ENCODE measurements at regions not wholly inside any gene's neighbourhood (a gene's known extent, or its start where the extent isn't known, plus 50 kb on each side); places are given as distances from the start of the nearest gene placed in this dataset.

DNA sequence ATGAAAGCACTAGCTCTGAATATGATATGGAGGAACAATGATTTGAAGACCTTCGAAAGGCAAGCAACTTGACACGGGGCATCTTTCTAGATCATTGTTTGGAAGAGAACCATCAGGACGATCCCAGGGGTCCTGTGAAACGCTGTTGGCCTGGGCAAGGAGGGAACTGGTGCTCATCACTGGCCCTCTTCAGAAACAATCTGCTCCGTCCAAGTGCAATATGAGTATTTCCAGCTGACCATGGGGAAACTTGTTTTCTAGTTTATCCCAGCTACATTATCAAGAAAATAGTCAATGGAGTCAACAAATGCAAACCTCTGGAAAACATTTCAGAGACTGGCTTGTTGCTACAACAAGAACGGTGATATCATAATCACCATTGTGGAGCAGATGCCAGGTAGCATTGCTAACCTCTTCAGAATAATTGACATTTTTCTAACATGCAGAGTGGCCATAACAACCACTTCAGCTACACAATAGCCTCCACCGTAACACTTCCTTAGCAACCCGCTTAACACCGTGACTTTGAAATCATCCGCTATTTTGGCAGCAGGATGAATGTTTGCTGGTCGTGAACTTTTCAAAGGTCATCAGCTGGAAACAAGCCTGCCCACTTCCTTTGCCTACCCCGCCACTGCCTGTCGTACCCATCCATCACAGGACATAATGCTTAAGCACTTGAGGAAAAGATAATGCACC lies 112.0 kb upstream of the PDE10A start:
- Histone ChIP-seq H3F3A (ENCODE audit: insufficient read depth) (no peaks in the 10 kb centered on the region), H3K36me3 (ENCODE audit: low read depth) (no peaks in the 10 kb centered on the region), H3K4me1 (ENCODE audit: insufficient read depth) (no peaks in the 10 kb centered on the region), H3K27ac (no peak overlapping the region), H3K4me2 (ENCODE audit: unreplicated experiment) (no peak overlapping the region), H3K27me3 (replicated peaks; ENCODE audit: insufficient read depth) (no peaks in the 10 kb centered on the region), H2AFZ (no peak overlapping the region), H3K4me3 (no peak overlapping the region), H4K20me1 (ENCODE audit: insufficient read depth) (no peaks in the 10 kb centered on the region), H3K9ac (no peak overlapping the region), H3K79me2 (ENCODE audit: insufficient read depth) (no peaks in the 10 kb centered on the region), H3K9me3 (ENCODE audit: low read depth) (no peaks in the 10 kb centered on the region), H3K9me2 (ENCODE audit: insufficient read depth) (no peaks in the 10 kb centered on the region)
- TF ChIP-seq EZH2 (IDR thresholded peaks at IDR 0.05; ENCODE audit: insufficient read depth, poor library complexity, severe bottlenecking) (no peak), EZH2phosphoT487 (IDR thresholded peaks at IDR 0.05; ENCODE audit: insufficient read depth, low read depth) (no peak)
- 13 to 15% methylated on average over 13 of the region's 13 CpGs for WGBS, 2 experiments (ENCODE audit: low coverage in 1 of 2, low lambda C conversion rate in 2 of 2, missing lambda C conversion rate in 2 of 2)
- DNase-seq = no peak
- in situ Hi-C loops (cut with MboI) = no loop called here

- no peaks in the 10 kb centered on the region for H3K79me2 ChIP-seq (ENCODE audit: insufficient read depth)
- no peaks in the 10 kb centered on the region for H3K9me2 ChIP-seq (ENCODE audit: insufficient read depth)
- no peaks in the 10 kb centered on the region for H3F3A ChIP-seq (ENCODE audit: insufficient read depth)
- no peaks in the 10 kb centered on the region for H3K4me1 ChIP-seq (ENCODE audit: insufficient read depth)
- no peak overlapping the region for H3K4me2 ChIP-seq (ENCODE audit: unreplicated experiment)
- H3K4me3 ChIP-seq = no peak overlapping the region
- in situ Hi-C loops (cut with MboI) = no loop called here
- no peak overlapping the region for H3K27ac ChIP-seq
- no peaks in the 10 kb centered on the region for H3K36me3 ChIP-seq (ENCODE audit: low read depth)
- TF ChIP-seq EZH2 (IDR thresholded peaks at IDR 0.05; ENCODE audit: insufficient read depth, poor library complexity, severe bottlenecking) (no peak), EZH2phosphoT487 (IDR thresholded peaks at IDR 0.05; ENCODE audit: insufficient read depth, low read depth) (no peak)
- DNase-seq = no peak
- H2AFZ ChIP-seq = no peak overlapping the region
- H3K27me3 ChIP-seq (replicated peaks; ENCODE audit: insufficient read depth) = no peaks in the 10 kb centered on the region
- WGBS, 2 experiments (ENCODE audit: low coverage in 1 of 2, low lambda C conversion rate in 2 of 2, missing lambda C conversion rate in 2 of 2) = 41 to 49% methylated on average over 14 of the region's 14 CpGs
- no peaks in the 10 kb centered on the region for H3K9me3 ChIP-seq (ENCODE audit: low read depth)
- H3K9ac ChIP-seq = no peak overlapping the region
- no peaks in the 10 kb centered on the region for H4K20me1 ChIP-seq (ENCODE audit: insufficient read depth)
Observed at GRCh38 chr6:165770397-165771082, 107.5 kb upstream of the PDE10A start.

DNA sequence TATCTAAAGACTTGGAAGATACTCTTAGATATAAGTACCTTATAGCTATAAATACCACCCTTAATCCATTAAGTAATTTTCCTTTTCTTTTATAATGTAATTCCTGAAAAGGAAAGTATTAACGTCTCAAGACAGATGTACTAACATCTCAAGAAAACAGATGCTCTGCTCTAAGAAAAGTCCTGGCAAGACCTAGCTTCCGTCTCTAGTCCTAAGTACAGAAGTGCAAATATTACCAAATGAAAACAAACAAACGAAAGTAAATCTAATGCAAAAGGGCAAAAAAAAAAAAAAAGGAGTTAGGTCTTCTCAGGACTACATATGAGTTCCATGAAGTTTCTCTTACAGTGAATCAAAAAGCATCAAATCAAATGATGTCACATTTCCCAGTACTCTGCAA lies 106.8 kb upstream of the PDE10A start:
- no peak overlapping the region for H3K4me2 ChIP-seq (ENCODE audit: unreplicated experiment)
- H4K20me1 ChIP-seq (ENCODE audit: insufficient read depth) = no peaks in the 10 kb centered on the region
- H3K36me3 ChIP-seq (ENCODE audit: low read depth) = no peaks in the 10 kb centered on the region
- H3K4me1 ChIP-seq (ENCODE audit: insufficient read depth) = no peaks in the 10 kb centered on the region
- in situ Hi-C loops (cut with MboI) = no loop called here
- H3K27ac ChIP-seq = no peak overlapping the region
- H3K4me3 ChIP-seq = no peak overlapping the region
- DNase-seq = no peak
- WGBS, 2 experiments (ENCODE audit: low coverage in 1 of 2, low lambda C conversion rate in 2 of 2, missing lambda C conversion rate in 2 of 2) = 7 to 9% methylated on average over 3 of the region's 3 CpGs
- no peak for TF ChIP-seq EZH2phosphoT487 (IDR thresholded peaks at IDR 0.05; ENCODE audit: insufficient read depth, low read depth)
- no peak for TF ChIP-seq EZH2 (IDR thresholded peaks at IDR 0.05; ENCODE audit: insufficient read depth, poor library complexity, severe bottlenecking)
- no peaks in the 10 kb centered on the region for H3K79me2 ChIP-seq (ENCODE audit: insufficient read depth)
- no peak overlapping the region for H3K9ac ChIP-seq
- H2AFZ ChIP-seq = no peak overlapping the region
- H3K27me3 ChIP-seq (replicated peaks; ENCODE audit: insufficient read depth) = no peaks in the 10 kb centered on the region
- H3F3A ChIP-seq (ENCODE audit: insufficient read depth) = no peaks in the 10 kb centered on the region
- no peaks in the 10 kb centered on the region for H3K9me2 ChIP-seq (ENCODE audit: insufficient read depth)
- H3K9me3 ChIP-seq (ENCODE audit: low read depth) = no peaks in the 10 kb centered on the region

- H3K36me3 ChIP-seq (ENCODE audit: low read depth) = no peaks in the 10 kb centered on the region
- DNase-seq = no peak
- no peak overlapping the region for H3K4me2 ChIP-seq (ENCODE audit: unreplicated experiment)
- H3K79me2 ChIP-seq (ENCODE audit: insufficient read depth) = no peaks in the 10 kb centered on the region
- in situ Hi-C loops (cut with MboI) = no loop called here
- H2AFZ ChIP-seq = no peak overlapping the region
- no peak overlapping the region for H3K27ac ChIP-seq
- no peaks in the 10 kb centered on the region for H3K9me3 ChIP-seq (ENCODE audit: low read depth)
- no peaks in the 10 kb centered on the region for H3K27me3 ChIP-seq (replicated peaks; ENCODE audit: insufficient read depth)
- H3F3A ChIP-seq (ENCODE audit: insufficient read depth) = no peaks in the 10 kb centered on the region
- H3K9me2 ChIP-seq (ENCODE audit: insufficient read depth) = no peaks in the 10 kb centered on the region
- WGBS, 2 experiments (ENCODE audit: low coverage in 1 of 2, low lambda C conversion rate in 2 of 2, missing lambda C conversion rate in 2 of 2) = 4 to 9% methylated on average over 5 of the region's 5 CpGs
- TF ChIP-seq EZH2phosphoT487 (IDR thresholded peaks at IDR 0.05; ENCODE audit: insufficient read depth, low read depth) = no peak
- no peak for TF ChIP-seq EZH2 (IDR thresholded peaks at IDR 0.05; ENCODE audit: insufficient read depth, poor library complexity, severe bottlenecking)
- no peaks in the 10 kb centered on the region for H3K4me1 ChIP-seq (ENCODE audit: insufficient read depth)
- no peak overlapping the region for H3K4me3 ChIP-seq
- no peaks in the 10 kb centered on the region for H4K20me1 ChIP-seq (ENCODE audit: insufficient read depth)
- H3K9ac ChIP-seq = no peak overlapping the region
Observed at GRCh38 chr6:165769401-165769800, 106.4 kb upstream of the PDE10A start.
